DND-41 (cell line): ENCODE measurements at regions not wholly inside any gene's neighbourhood (a gene's known extent, or its start where the extent isn't known, plus 50 kb on each side); places are given as distances from the start of the nearest gene placed in this dataset.

Source experiments
- ATAC-seq: fragments of 200-7000 bp; cut with Tn5 transposase; 3 replicates; pipeline ENCODE4 v1.9.1; 2021; ENCODE audit warnings: low read depth; ENCODE audit not compliant: insufficient read depth
- DNase-seq: peaks from one replicate; pipeline ENCODE4 v3.0.0-alpha.2; 2020
- H2AFZ ChIP-seq: 2 replicates; pipeline ENCODE4 v1.6.0; 2012; ENCODE audit warnings: low read depth, low read length
- H3K27ac ChIP-seq: 2 replicates; pipeline ENCODE4 v1.5.1; 2012; ENCODE audit warnings: low read length, inconsistent platforms
- H3K27me3 ChIP-seq: fragments of 200-600 bp; sonication (generic); 2 replicates; pipeline ENCODE4 v1.6.0; 2012; ENCODE audit warnings: low read length, mild to moderate bottlenecking, inconsistent platforms; ENCODE audit not compliant: insufficient read depth, poor library complexity
- H3K36me3 ChIP-seq: 2 replicates; pipeline ENCODE4 v1.5.1; 2012; ENCODE audit warnings: low read length, inconsistent platforms; ENCODE audit not compliant: insufficient read depth
- H3K4me1 ChIP-seq: 2 replicates; pipeline ENCODE4 v1.5.1; 2012; ENCODE audit warnings: mild to moderate bottlenecking, low read length; ENCODE audit not compliant: insufficient read depth
- H3K4me2 ChIP-seq: 2 replicates; pipeline ENCODE4 v1.6.0; 2012; ENCODE audit warnings: mild to moderate bottlenecking, moderate library complexity, low read length, inconsistent platforms; ENCODE audit not compliant: insufficient read depth
- H3K4me3 ChIP-seq, 2 experiments: fragments of 200-600 bp in 1 of 2; shearing (Covaris generic) in 1 of 2; 2 replicates each; pipeline ENCODE4 v1.5.1; 2012 to 2016; ENCODE audit warnings: inconsistent platforms in 2 of 2, low read length in 2 of 2, mild to moderate bottlenecking in 2 of 2, low read depth in 1 of 2, moderate library complexity in 1 of 2
- H3K79me2 ChIP-seq: 2 replicates; pipeline ENCODE4 v1.6.0; 2012; ENCODE audit warnings: low read length, inconsistent platforms; ENCODE audit not compliant: insufficient read depth
- H3K9ac ChIP-seq: 2 replicates; pipeline ENCODE4 v1.6.0; 2012; ENCODE audit warnings: low read depth, mild to moderate bottlenecking, inconsistent platforms, low read length, moderate library complexity
- H3K9me3 ChIP-seq: 2 replicates; pipeline ENCODE4 v1.5.1; 2012; ENCODE audit warnings: low read length, moderate library complexity, mild to moderate bottlenecking, inconsistent platforms; ENCODE audit not compliant: insufficient read depth, severe bottlenecking
- H4K20me1 ChIP-seq: 2 replicates; pipeline ENCODE4 v1.6.0; 2012; ENCODE audit warnings: low read length; ENCODE audit not compliant: insufficient read depth
- EZH2 ChIP-seq: IDR thresholded peaks from 3 replicates; pipeline ENCODE4 v1.6.1; 2012; ENCODE audit warnings: borderline replicate concordance, low read depth, mild to moderate bottlenecking, moderate library complexity, low read length, inconsistent platforms; ENCODE audit not compliant: severe bottlenecking
- TF ChIP-seq, protein P1 (sequence below): IDR thresholded peaks from 2 replicates; pipeline ENCODE4 v1.5.1; 2012; ENCODE audit warnings: borderline replicate concordance, low read length, moderate library complexity, mild to moderate bottlenecking; ENCODE audit not compliant: poor library complexity, severe bottlenecking; ENCODE audit errors: extremely low read depth

DNA sequence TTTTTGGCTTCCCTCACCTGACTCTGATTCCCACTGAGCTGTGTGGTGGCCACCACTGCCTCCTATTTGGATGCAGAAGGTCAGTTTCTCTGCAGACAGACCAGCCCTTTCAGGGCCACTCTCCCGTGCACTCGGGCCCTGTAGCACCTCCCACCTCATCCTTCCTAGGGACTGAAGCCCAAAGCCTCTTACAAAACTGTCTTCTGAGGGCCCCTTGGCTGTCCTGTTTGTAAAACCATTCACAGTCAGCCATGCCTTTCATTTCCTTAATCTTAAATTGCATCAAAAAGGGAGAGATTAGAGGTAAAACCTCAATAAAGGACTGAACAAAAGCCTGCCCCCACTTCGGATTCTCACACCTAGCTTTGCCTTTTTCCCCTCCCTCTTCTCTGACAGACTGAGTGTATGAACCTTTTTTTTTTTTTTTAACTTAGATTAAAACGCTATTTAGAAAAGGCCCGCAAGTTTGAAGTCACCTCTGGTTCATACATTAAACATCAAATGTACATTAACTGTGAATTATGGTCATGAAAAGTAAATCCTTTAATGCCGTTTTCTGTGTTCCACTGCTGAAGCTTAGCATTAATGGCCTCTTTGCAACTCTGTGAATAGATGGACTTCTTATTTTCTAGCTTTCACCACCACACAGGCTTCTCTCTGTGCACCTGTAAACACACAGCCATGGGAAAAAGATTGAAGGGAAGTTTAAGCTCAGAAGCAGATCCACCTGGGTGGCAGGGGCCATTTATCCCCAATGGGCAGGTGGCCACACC lies 247.2 kb upstream of the CADM1 start:
- H4K20me1 ChIP-seq, result no peaks in the 10 kb centered on the region
- H3K4me1 ChIP-seq, result no peaks in the 10 kb centered on the region
- H3K79me2 ChIP-seq, result no peaks in the 10 kb centered on the region
- TF ChIP-seq EZH2, result no peak
- TF ChIP-seq, protein P1, sequence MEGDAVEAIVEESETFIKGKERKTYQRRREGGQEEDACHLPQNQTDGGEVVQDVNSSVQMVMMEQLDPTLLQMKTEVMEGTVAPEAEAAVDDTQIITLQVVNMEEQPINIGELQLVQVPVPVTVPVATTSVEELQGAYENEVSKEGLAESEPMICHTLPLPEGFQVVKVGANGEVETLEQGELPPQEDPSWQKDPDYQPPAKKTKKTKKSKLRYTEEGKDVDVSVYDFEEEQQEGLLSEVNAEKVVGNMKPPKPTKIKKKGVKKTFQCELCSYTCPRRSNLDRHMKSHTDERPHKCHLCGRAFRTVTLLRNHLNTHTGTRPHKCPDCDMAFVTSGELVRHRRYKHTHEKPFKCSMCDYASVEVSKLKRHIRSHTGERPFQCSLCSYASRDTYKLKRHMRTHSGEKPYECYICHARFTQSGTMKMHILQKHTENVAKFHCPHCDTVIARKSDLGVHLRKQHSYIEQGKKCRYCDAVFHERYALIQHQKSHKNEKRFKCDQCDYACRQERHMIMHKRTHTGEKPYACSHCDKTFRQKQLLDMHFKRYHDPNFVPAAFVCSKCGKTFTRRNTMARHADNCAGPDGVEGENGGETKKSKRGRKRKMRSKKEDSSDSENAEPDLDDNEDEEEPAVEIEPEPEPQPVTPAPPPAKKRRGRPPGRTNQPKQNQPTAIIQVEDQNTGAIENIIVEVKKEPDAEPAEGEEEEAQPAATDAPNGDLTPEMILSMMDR, result no peak
- no peak overlapping the region for H3K27ac ChIP-seq
- DNase-seq (no peak), ATAC-seq (no peak)
- no peak overlapping the region for H2AFZ ChIP-seq
- H3K27me3 ChIP-seq, result peaks cover 8% of the 10 kb centered on the region
- H3K36me3 ChIP-seq, result no peaks in the 10 kb centered on the region
- no peak overlapping the region for H3K9ac ChIP-seq
- H3K4me2 ChIP-seq, result no peak overlapping the region
- no peaks in the 10 kb centered on the region for H3K9me3 ChIP-seq
- no peak overlapping the region for H3K4me3 ChIP-seq

DNA sequence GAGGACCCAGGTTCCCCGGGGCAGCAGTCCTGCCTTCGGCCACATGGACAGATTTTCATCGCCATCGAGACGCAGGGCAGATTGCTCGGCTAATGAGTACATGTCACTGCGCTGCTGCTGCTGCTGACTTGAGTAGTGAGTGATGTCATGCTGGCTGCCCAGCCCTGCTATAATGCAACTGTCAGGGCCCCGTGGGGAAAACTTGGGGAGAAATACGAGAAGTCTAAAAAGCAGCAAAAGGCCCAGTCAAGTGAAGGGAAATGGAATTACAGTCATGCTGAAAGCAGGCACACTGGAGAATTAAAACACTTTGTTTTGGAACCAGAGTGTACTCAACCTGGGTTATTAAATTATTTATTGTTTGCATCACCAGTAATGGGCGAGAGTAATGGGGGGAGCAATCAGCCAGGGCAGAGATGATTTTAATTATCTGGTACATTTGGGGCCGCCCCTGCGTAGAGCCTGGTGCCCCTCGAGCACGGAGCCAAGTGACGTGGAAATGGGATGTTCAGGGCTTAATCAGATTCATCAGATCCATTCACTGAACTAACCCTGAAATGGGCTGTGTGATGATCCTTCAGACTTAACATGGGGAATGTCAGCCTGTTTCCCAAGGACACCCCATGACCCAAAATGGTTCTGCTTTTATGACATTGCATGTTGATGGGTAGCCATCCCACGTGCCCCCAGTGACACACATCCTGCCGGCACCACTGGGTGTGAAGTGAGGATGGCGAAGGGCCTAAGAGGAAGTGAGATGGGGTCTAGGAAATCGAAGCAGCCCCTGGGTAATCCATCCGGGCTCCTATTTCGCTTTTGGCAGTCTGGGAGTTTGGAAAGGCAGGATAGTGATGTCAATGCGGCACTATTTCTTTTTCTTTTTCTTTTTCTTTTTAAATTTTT lies 241.6 kb upstream of the CADM1 start:
- Histone ChIP-seq H3K27me3 (peaks cover 5% of the 10 kb centered on the region), H3K9me3 (no peaks in the 10 kb centered on the region), H3K4me2 (no peak overlapping the region), H3K27ac (no peak overlapping the region), H3K4me3 (no peak overlapping the region), H4K20me1 (no peaks in the 10 kb centered on the region), H3K4me1 (no peaks in the 10 kb centered on the region), H3K36me3 (no peaks in the 10 kb centered on the region), H2AFZ (no peak overlapping the region), H3K79me2 (no peaks in the 10 kb centered on the region), H3K9ac (no peak overlapping the region)
- TF ChIP-seq, protein P1, result no peak
- TF ChIP-seq EZH2, result no peak
- no peak for DNase-seq
- no peak for ATAC-seq

DNA sequence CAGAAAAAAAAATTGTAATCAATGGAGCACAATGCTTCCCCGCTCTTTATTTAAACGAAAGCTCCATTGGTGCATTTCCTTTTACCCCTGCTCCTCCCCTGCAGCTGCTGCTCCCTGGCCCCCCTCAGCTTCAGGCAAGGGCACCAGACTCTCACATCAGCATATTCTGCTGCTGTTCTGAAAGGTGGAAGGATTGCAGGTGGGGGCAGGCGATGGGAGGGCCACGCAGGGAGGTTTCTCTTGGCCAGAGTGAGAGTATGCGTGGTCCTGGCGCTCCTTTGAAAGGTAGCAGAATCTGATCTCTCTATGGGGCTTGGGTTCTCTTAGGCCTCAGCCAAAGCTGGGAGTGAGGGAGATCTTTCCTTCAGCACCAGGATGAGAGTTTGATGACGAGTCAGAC lies 240.9 kb upstream of the CADM1 start:
- Histone ChIP-seq H3K9ac (no peak overlapping the region), H2AFZ (no peak overlapping the region), H3K4me3 (no peak overlapping the region), H3K27ac (no peak overlapping the region), H3K27me3 (no peaks in the 10 kb centered on the region), H3K36me3 (no peaks in the 10 kb centered on the region), H3K4me2 (no peak overlapping the region), H3K79me2 (no peaks in the 10 kb centered on the region), H4K20me1 (no peaks in the 10 kb centered on the region), H3K9me3 (no peaks in the 10 kb centered on the region), H3K4me1 (no peaks in the 10 kb centered on the region)
- DNase-seq, result no peak
- TF ChIP-seq, protein P1, result no peak
- TF ChIP-seq EZH2, result no peak
- ATAC-seq, result no peak
